ENCODE measurements at regions not wholly inside any gene's neighbourhood (a gene's known extent, or its start where the extent isn't known, plus 50 kb on each side); places are given as distances from the start of the nearest gene placed in this dataset.

- TF ChIP-seq, protein P1, sequence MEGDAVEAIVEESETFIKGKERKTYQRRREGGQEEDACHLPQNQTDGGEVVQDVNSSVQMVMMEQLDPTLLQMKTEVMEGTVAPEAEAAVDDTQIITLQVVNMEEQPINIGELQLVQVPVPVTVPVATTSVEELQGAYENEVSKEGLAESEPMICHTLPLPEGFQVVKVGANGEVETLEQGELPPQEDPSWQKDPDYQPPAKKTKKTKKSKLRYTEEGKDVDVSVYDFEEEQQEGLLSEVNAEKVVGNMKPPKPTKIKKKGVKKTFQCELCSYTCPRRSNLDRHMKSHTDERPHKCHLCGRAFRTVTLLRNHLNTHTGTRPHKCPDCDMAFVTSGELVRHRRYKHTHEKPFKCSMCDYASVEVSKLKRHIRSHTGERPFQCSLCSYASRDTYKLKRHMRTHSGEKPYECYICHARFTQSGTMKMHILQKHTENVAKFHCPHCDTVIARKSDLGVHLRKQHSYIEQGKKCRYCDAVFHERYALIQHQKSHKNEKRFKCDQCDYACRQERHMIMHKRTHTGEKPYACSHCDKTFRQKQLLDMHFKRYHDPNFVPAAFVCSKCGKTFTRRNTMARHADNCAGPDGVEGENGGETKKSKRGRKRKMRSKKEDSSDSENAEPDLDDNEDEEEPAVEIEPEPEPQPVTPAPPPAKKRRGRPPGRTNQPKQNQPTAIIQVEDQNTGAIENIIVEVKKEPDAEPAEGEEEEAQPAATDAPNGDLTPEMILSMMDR (conservative IDR thresholded peaks at IDR 0.05; ENCODE audit: low read length): no peak
- no peak for TF ChIP-seq EZH2phosphoT487 (IDR thresholded peaks at IDR 0.05; ENCODE audit: borderline replicate concordance, low read depth, low read length)
These were observed 217.4 kb upstream of the SMIM21 start for GRCh38 chr18:75644871-75645270.
